A549 (cell line): ENCODE measurements at regions not wholly inside any gene's neighbourhood (a gene's known extent, or its start where the extent isn't known, plus 50 kb on each side); places are given as distances from the start of the nearest gene placed in this dataset.

Experiments
- ATAC-seq, 2 experiments: fragments of 200-7000 bp in 1 of 2; fragments of >200 bp in 1 of 2; cut with Nextera tagmentation in 1 of 2; cut with Tn5 transposase in 1 of 2; 3 replicates each; pipeline versions ENCODE4 v1.8.0 to v1.9.1; 2018 to 2020; ENCODE audit warnings: mild to moderate bottlenecking in 1 of 2, moderate library complexity in 1 of 2
- CTCF ChIA-PET: fragments of 300-600 bp; sonication (Branson Sonifier 250); formaldehyde crosslinking; extraction: SDS; loops from one replicate; lab custom pipeline; 2021; ENCODE audit warnings: antibody characterized with exemption, inconsistent platforms; lab: Yijun Ruan, JAX
- POLR2A ChIA-PET: fragments of 350-600 bp; formaldehyde crosslinking; extraction: SDS; loops from one replicate; lab custom pipeline; 2021; ENCODE audit warnings: antibody characterized with exemption, inconsistent platforms; lab: Yijun Ruan, JAX
- DNase-seq, 2 experiments: peaks; one replicate each; pipeline versions ENCODE4 v3.0.0 to v3.0.0-alpha.2; 2011 to 2016; ENCODE audit warnings: low read depth in 1 of 2, low spot score in 1 of 2
- FAIRE-seq: peaks from 2 replicates; lab custom pipeline; 2011; peaks lifted over from hg19 to GRCh38; lab: Jason Lieb, UNC
- H3K27ac ChIP-seq, 2 experiments: fragments of >200 bp; sonication (Bioruptor Twin); formaldehyde crosslinking; 3 replicates each; pipeline ENCODE4 v1.5.1; 2016 to 2017
- H3K4me1 ChIP-seq: fragments of >200 bp; sonication (Bioruptor Twin); formaldehyde crosslinking; 3 replicates; pipeline ENCODE4 v1.6.1; 2016
- H3K4me2 ChIP-seq: fragments of >200 bp; sonication (Bioruptor Twin); formaldehyde crosslinking; 3 replicates; pipeline ENCODE4 v1.6.1; 2016
- H3K4me3 ChIP-seq: fragments of >200 bp; sonication (Bioruptor Twin); formaldehyde crosslinking; 3 replicates; pipeline ENCODE4 v1.5.1; 2016
- H3K9me3 ChIP-seq: fragments of >200 bp; sonication (Bioruptor Twin); formaldehyde crosslinking; 3 replicates; pipeline ENCODE4 v1.6.1; 2016
- CEBPB ChIP-seq, 2 experiments: fragments of >200 bp in 1 of 2; sonication (Bioruptor Twin) in 1 of 2; formaldehyde crosslinking in 1 of 2; IDR thresholded peaks; 2 replicates each; pipeline ENCODE4 v1.6.1; 2012 to 2016
- EHF ChIP-seq: fragments of 250-450 bp; sonication (Bioruptor Pico); IDR thresholded peaks from 2 replicates; pipeline ENCODE4 v1.5.0; 2020; ENCODE audit warnings: mild to moderate bottlenecking
- ELK1 ChIP-seq: fragments of 150-350 bp; IDR thresholded peaks from 2 replicates; pipeline ENCODE4 v1.6.1; 2014; ENCODE audit warnings: low read depth, mild to moderate bottlenecking, low read length
- EP300 ChIP-seq, 2 experiments: fragments of >200 bp; sonication (Bioruptor Twin); formaldehyde crosslinking; IDR thresholded peaks; 2 replicates in 1 of 2; 3 replicates in 1 of 2; pipeline ENCODE4 v1.6.1; 2016 to 2017
- ESRRA ChIP-seq: fragments of 150-350 bp; IDR thresholded peaks from 2 replicates; pipeline ENCODE4 v1.6.1; 2014; ENCODE audit warnings: mild to moderate bottlenecking, low read length, borderline replicate concordance
- FOSL2 ChIP-seq, 2 experiments: fragments of 450-650 bp in 1 of 2; fragments of >200 bp in 1 of 2; sonication (Bioruptor Twin) in 1 of 2; formaldehyde crosslinking; IDR thresholded peaks; 2 replicates each; pipeline versions ENCODE4 v1.5.0 to v1.6.1; 2016 to 2020; ENCODE audit warnings: mild to moderate bottlenecking in 1 of 2, moderate library complexity in 1 of 2
- GATA3 ChIP-seq: IDR thresholded peaks from 2 replicates; pipeline ENCODE4 v1.6.1; 2012; ENCODE audit warnings: borderline replicate concordance
- HES2 ChIP-seq: fragments of >200 bp; sonication (Bioruptor Twin); formaldehyde crosslinking; IDR thresholded peaks from 2 replicates; pipeline ENCODE4 v1.6.1; 2016
- HEYL ChIP-seq: fragments of 250-450 bp; sonication (Bioruptor Pico); IDR thresholded peaks from 2 replicates; pipeline ENCODE4 v1.8.0; 2021; ENCODE audit warnings: mild to moderate bottlenecking, moderate library complexity
- HOXA7 ChIP-seq: fragments of 250-450 bp; sonication (Bioruptor Pico); IDR thresholded peaks from 2 replicates; pipeline ENCODE4 v1.5.0; 2020; ENCODE audit warnings: mild to moderate bottlenecking, moderate library complexity
- HOXB5 ChIP-seq: fragments of 250-450 bp; sonication (Bioruptor Pico); IDR thresholded peaks from 2 replicates; pipeline ENCODE4 v1.5.0; 2020; ENCODE audit warnings: mild to moderate bottlenecking, moderate library complexity
- JUN ChIP-seq, 2 experiments: fragments of >200 bp; sonication (Bioruptor Twin); formaldehyde crosslinking; IDR thresholded peaks; 2 replicates in 1 of 2; 3 replicates in 1 of 2; pipeline ENCODE4 v1.6.1; 2016 to 2017
- MAX ChIP-seq: IDR thresholded peaks from 2 replicates; pipeline ENCODE4 v1.6.1; 2012
- MAZ ChIP-seq: fragments of 150-350 bp; IDR thresholded peaks from 2 replicates; pipeline ENCODE4 v1.6.1; 2014; ENCODE audit warnings: antibody characterized with exemption, low read depth, low read length, borderline replicate concordance
- PHF8 ChIP-seq: fragments of 200-600 bp; sonication (generic); IDR thresholded peaks from 2 replicates; pipeline ENCODE4 v1.6.1; 2016; ENCODE audit warnings: low read depth, mild to moderate bottlenecking, antibody characterized with exemption, moderate library complexity, borderline replicate concordance
- POLR2AphosphoS2 ChIP-seq: conservative IDR thresholded peaks from 2 replicates; pipeline ENCODE4 v1.6.1; 2012; ENCODE audit warnings: low read length, improper control_type of control experiment, inconsistent platforms
- RAD21 ChIP-seq, 2 experiments: fragments of >200 bp in 1 of 2; sonication (Bioruptor Twin) in 1 of 2; formaldehyde crosslinking in 1 of 2; IDR thresholded peaks in 1 of 2; conservative IDR thresholded peaks in 1 of 2; 2 replicates in 1 of 2; 3 replicates in 1 of 2; pipeline ENCODE4 v1.6.1; 2012 to 2018; ENCODE audit warnings: inconsistent platforms in 1 of 2
- RFX5 ChIP-seq: fragments of 450-650 bp; IDR thresholded peaks from 2 replicates; pipeline ENCODE4 v1.7.1; 2014; ENCODE audit warnings: antibody characterized with exemption, mild to moderate bottlenecking, moderate library complexity
- RNF2 ChIP-seq: fragments of 200-600 bp; sonication (generic); IDR thresholded peaks from 2 replicates; pipeline ENCODE4 v1.6.1; 2016; ENCODE audit warnings: low read depth, mild to moderate bottlenecking, antibody characterized with exemption, moderate library complexity, borderline replicate concordance
- TP53 ChIP-seq: fragments of 250-450 bp; sonication (Bioruptor Pico); IDR thresholded peaks from 2 replicates; pipeline ENCODE4 v1.5.0; 2021; ENCODE audit warnings: mild to moderate bottlenecking, moderate library complexity
- WGBS: methylation state at CpG from one replicate; pipeline ENCODE4 v1.1.6; 2017; ENCODE audit errors: missing lambda C conversion rate; 5-methylcytosine and 5-hydroxymethylcytosine counted together

GRCh38 chr1:215002471-215002870 is 80.1 kb upstream of the KCNK2 start:
- ATAC-seq: no peak
- H3K4me2 ChIP-seq: no peak overlapping the region
- no peak for FAIRE-seq
- WGBS: 13% methylated on average over 4 of the region's 4 CpGs
- H3K4me1 ChIP-seq: no peaks in the 10 kb centered on the region
- TF ChIP-seq ELK1 (no peak), HOXB5 (CRISPR knock-in tag) (no peak), RFX5 (no peak), ESRRA (no peak), RNF2 (no peak), POLR2AphosphoS2 (no peak), MAX (no peak), JUN (IDR thresholded peaks at IDR 0.05) (no peak), EP300 (IDR thresholded peaks at IDR 0.05) (no peak), HEYL (CRISPR knock-in tag) (no peak), MAZ (no peak), HES2 (no peak), FOSL2 (IDR thresholded peaks at IDR 0.05) (no peak), FOSL2 (CRISPR knock-in tag; IDR thresholded peaks at IDR 0.05) (no peak), GATA3 (no peak)
- no peak overlapping the region for H3K4me3 ChIP-seq
- POLR2A ChIA-PET: no interaction called here
- no peaks in the 10 kb centered on the region for H3K9me3 ChIP-seq
- CTCF ChIA-PET: no interaction called here
- no peak for DNase-seq
- no peak overlapping the region for H3K27ac ChIP-seq

- Histone ChIP-seq H3K27ac (no peak overlapping the region), H3K4me1 (no peaks in the 10 kb centered on the region), H3K4me3 (no peak overlapping the region), H3K4me2 (no peak overlapping the region), H3K9me3 (no peaks in the 10 kb centered on the region)
- DNase-seq: no peak
- no peak for TF ChIP-seq PHF8
- TF ChIP-seq CEBPB (IDR thresholded peaks at IDR 0.05): peak in 1 of 2 experiments; percentile 28; a peak in 1 of 4 replicates
- 42% methylated on average over 2 of the region's 2 CpGs for WGBS
- FAIRE-seq: no peak
- POLR2A ChIA-PET: no interaction called here
- ATAC-seq: no peak
- CTCF ChIA-PET: no interaction called here
These were observed 78.9 kb upstream of the KCNK2 start for GRCh38 chr1:215003686-215004085.

- Histone ChIP-seq H3K4me3 (no peak overlapping the region), H3K4me2 (no peak overlapping the region), H3K27ac (no peak overlapping the region), H3K4me1 (no peaks in the 10 kb centered on the region), H3K9me3 (no peaks in the 10 kb centered on the region)
- no peak for FAIRE-seq
- DNase-seq: no peak
- ATAC-seq: no peak
- TF ChIP-seq EHF: no peak
- TF ChIP-seq TP53 (CRISPR knock-in tag): no peak
- no peak for TF ChIP-seq HOXB5 (CRISPR knock-in tag)
- no peak for TF ChIP-seq HOXA7
- ChIA-PET CTCF (no interaction called here), POLR2A (no interaction called here)
- WGBS: 91% methylated on average over 2 of the region's 2 CpGs
These were observed 78.3 kb upstream of the KCNK2 start for GRCh38 chr1:215004121-215004827.

- ChIA-PET POLR2A (no interaction called here), CTCF (no interaction called here)
- Histone ChIP-seq H3K27ac (no peak overlapping the region), H3K4me2 (no peak overlapping the region), H3K4me1 (no peaks in the 10 kb centered on the region), H3K9me3 (no peaks in the 10 kb centered on the region), H3K4me3 (no peak overlapping the region)
- no peak for TF ChIP-seq RAD21 (conservative IDR thresholded peaks at IDR 0.05 in 1 of 2, IDR thresholded peaks at IDR 0.05 in 1 of 2)
- DNase-seq (no peak), FAIRE-seq (no peak), ATAC-seq (no peak)
- 39% methylated on average over 5 of the region's 5 CpGs for WGBS
These were observed 77.5 kb upstream of the KCNK2 start for GRCh38 chr1:215005078-215005477.
